ENCODE measurements at regions not wholly inside any gene's neighbourhood (a gene's known extent, or its start where the extent isn't known, plus 50 kb on each side); places are given as distances from the start of the nearest gene placed in this dataset.

- TF ChIP-seq CTCF (IDR thresholded peaks at IDR 0.05; ENCODE audit: low read length) (no peak), EZH2 (optimal IDR thresholded peaks at IDR 0.05; ENCODE audit: low read depth, low read length) (no peak)
These were observed 156.0 kb upstream of the IFNE start for GRCh38 chr9:21638104-21638503.

Measured in MM.1S (cell line).